NCI-H82 treated with DMSO at 0.1 percent for 48 hours (cell line): ENCODE measurements at regions not wholly inside any gene's neighbourhood (a gene's known extent, or its start where the extent isn't known, plus 50 kb on each side); places are given as distances from the start of the nearest gene placed in this dataset.

Source experiments
- DNase-seq: peaks from one replicate; lab custom pipeline; 2025; ENCODE audit not compliant: unreplicated experiment; lab: John Stamatoyannopoulos, UW

DNA sequence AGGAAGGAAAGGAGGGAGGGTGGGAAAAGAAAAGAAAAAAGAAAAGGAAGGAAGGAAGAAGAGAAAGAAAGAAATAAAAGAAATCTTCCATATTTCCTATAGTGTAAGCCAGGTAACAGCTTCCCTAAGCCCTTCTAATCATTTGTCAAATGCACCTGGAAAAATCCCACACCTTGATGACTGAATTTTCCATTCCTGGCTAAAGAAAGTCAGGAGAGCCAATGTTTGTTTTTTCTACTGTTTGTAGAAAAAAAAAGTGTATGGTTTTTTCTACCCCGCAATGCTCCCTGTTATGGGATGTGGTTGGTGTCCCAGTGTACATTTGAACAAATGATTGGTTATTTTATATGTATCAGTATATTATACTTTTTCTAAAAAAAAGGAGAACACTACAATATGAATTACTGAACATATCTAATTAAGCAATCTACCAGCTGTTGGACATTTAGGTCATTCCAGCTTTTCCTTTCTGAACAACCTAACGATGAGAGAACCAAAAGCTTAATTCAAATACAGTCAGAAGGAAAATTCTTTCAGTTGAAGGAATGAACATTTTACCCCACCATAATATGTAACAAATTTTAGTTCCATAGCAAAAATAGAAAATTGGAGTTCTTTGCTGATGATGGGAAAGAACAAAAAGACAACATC, 355.0 kb downstream of the SETD4 start:
- DNase-seq: no peak

DNA sequence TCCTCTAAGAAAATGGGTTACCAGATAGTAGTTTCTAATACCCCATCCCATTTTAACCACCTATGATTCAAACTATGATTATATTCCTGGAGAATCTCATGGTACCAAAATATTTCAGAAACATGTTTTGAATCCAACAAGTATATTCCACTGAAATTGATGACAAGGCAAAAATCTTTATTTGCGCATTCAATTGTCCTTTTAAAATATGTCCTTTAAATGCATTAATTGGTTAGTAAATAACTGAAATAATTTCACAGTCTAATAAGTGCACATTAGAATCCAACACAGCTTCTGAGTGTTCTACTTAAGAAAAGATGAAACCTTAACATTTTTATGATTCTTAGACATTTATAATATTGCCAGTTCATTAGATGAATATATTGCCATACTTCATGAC, 356.6 kb downstream of the SETD4 start:
- DNase-seq: no peak

DNA sequence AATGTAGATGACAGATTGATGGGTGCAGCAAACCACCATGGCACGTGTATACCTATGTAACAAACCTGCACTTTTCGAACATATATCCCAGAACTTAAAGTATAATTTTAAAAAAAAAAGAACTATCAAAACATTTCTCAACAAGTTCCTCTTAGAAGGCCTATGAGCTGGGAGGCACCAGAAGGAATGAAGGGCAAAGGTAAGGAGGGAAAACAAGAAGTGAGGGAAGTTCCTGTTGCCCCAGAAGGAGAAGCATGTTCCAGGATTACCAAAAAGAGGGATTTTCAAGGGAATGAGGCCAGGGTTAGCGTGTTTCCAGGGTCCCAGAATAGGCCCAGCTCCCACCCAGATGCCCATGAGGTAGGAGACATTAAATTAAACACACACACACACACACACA, 361.0 kb downstream of the SETD4 start:
- no peak for DNase-seq

DNA sequence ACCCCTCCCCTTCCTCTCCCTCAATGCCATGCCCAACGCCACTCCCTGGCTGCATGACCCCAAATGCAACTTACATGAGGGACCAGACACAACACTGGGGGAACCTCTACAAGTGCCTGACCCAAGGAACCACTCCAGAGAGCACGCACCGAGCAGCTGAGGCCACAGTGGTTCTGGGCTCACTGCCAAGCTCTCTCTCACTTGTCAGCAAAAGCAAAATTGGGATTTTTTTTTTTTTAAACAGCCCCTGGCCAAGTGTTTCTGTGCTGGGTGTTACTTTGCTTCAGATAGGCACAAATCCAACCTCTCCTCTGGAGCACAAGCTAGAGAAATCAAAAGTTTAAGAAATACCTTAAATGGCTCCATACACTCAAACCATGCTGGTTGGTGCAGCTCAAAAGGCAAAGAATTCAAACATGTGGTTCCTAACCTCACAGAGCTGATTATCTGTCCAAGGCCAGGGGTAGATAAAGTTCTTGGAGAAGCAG, 363.0 kb downstream of the SETD4 start:
- no peak for DNase-seq

DNA sequence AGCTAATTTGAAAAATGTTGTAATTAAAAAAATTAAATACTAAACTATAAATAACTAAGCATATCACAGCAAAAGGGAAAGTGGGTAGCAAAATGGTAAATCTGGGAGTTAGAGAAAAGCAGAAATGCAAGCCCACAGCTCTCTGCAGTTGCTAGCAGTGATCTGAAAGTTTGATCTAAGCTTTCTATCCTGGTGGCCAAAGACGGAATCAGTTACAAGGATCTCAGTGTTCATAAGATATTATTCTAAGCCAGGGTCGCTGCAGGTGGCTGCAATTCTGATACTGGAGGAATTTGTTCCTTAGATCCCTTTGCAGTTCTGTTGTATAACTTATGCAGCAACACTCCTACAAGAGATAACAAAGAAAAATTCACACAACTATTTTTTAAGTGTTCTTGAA, 363.7 kb downstream of the SETD4 start:
- no peak for DNase-seq

DNA sequence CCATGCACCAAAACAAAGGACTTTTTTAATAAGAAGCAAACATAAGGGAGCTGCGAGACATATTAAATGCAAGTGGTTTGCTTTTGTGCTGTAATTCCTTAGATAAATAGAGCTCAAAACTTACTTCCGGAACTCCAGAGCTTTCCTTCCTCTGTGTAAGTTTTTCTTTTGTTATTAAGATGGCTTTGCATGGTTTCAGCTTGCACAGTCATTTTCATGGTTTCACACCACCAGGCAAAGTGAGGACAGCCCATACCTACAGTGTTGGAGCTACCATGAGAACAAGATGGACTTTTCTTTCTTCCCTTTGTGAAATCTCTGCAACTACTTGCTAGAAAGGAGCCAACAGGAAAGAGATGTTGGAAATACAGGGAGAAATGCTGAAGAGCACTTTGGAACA, 368.0 kb downstream of the SETD4 start:
- DNase-seq: no peak

DNA sequence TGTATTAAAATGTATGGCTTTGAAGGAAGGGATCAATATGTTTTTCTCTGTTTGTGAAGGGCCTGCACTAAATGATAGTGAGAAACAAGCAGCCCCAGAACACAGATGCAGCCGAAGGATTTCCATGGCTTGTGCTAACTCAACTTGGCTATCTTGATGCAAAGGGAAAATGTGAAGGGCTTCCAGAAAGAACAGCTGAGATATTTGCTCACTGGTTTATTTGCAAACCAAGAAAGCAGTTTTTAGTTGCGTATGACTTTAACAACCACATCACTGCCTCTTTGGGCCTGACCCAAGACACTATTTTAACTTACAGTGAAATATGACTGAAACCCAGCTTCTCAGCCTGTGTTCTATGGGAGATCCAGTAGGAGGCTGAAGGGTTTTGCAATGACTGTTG, 369.9 kb downstream of the SETD4 start:
- no peak for DNase-seq

DNA sequence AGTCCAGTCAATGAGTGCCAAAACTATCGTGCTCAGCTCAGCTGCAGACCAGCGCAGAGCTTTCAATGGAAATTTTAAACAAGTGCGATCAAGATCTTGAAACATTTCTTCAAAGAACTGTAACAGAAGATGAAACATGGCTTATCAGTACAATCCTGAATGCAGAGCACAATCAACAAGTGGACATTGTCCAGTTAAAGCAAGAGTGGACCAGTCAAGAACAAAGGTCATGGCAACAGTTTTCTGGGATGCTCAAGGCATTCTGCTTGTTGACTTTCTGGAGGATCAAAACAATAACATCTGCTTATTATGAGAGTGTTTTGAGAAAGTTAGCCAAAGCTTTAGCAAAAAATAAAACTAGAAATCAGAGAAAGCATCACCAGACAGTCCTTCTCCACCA, 374.2 kb downstream of the SETD4 start:
- no peak for DNase-seq

DNA sequence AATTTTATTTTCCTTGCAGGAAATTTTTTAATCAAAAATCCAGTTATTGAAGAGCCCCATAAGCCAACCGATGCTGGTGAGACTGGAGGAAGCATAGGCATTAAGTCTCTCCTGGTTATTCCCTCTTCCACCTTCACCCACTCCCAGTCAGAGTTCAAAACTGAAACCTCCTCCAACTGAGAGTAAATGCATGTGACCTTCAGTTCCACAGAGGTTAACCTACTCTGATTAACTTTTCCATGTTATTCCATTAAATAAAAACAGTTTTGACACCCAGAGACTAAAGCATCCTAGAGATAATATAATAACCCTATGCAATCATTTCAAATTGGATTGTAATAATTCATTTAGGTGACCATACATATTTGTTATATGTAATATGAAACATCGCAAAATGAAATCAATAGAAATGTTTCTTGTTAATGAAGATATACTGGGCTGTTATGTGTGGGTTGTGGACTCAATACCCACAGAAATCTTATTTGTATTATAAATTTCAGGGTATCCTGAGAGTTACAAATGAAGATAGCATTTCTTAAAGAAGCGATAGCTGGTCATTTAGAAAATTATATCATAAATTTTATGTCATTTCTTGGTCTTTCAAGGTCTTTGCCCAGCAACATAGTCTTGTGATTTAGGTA, 376.5 kb downstream of the SETD4 start:
- DNase-seq: no peak

DNA sequence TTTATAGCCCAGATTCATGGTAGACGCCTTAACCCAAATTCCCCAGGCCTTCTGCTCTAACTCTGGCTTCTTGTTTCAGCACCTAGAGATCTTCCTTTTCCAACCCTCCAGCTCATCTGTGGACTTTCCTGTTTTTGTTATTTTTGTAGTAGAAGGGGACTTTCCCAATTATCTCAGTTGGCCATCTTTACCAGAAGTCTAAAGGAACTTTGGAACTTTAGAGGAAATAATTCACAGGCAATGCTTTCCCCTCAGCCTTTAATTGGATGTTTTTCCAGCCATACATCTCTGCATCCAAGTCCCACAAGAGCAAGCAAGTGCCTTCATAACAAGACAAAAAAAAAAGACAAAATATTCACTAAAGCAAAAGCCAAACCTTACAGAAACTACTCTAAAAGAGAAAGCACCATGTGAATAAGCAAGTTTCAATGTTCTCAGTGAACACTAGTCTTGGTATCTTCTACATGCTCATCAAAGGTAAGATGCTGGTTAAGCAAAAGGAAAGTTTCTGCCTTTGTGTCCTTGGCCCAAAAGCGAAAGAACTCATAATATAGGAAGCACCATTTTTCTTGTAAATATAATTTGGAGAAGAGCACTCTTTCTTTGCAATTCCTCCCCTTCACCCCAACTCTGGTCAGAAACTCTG, 377.3 kb downstream of the SETD4 start:
- DNase-seq: no peak

DNA sequence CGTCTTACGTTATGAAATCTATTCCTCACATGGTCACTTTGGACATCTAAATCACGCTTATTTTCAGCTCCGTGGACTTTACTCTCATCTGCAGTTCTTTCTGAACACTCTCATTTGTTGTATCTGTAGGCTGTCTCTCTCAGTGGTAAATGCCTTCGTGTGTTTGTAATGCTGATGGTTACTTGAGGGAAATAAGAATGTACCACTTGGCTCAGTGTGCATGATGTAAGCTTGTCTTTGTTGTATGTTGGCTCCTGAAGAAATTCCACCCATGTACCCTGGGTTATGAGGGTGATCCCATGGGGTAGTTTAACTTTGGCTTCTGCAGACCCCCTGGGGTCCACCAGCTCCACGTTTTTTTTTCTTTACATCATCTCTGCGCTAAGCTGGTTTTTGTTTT, 378.4 kb downstream of the SETD4 start:
- no peak for DNase-seq

DNA sequence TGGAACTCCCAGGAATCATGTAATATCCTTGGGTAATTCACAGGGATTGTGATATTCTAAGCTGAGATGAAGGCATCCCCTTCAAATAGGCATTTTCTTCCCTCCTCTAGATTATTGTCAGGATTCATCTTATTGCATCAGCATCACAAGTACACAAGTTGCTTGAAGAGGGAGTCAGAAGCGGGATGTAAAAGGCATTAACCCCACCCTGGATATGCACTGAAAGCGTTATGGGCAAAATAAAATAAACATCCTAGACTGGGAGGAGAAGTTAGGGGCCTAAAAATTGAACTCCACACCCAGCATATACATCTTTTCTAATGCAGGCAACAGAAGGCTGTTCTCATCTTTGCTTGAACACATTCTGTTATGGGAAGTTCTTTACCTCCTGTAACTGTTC, 381.2 kb downstream of the SETD4 start:
- no peak for DNase-seq

DNA sequence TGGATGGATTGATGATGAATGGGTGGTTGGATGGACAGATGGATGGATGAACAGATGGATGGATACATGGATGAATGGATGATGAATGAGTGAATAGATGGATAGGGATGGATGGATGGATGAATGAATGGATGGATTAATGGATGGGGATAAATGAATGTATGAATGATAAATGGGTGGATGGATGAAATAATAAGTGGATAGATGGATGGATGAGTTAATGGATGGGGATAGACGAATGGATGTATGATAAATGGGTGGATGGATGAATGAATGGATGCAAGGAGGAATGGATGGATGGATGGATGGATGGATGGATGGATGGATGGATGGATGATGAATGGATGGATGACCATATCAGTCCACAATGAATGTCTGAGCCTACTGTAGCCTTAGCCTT, 381.9 kb downstream of the SETD4 start:
- DNase-seq: no peak

DNA sequence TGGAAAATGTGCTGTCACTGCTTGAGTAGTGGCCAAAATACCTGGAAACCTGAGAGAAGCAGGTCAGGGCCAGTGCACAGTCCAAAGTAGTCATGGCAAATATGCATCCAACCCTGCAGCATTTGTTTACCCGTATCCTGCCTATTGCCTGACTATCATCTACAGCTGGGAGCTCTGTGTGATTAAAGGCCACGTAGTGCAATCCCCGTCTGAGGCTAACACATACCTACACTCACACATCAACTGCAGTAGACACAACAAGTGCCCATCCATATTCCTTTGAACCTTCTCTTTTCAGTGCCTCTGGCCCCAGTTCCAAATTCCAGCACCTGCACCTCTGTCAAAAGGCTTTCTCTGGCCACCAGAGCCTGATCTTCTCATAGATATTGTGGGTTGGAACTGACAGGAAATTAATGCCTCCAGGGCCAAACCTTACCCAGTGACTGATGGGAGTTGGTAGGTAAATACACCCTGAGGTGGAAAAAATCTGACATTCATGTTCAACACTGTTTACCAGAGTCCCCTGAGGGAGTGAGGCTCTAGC, 383.0 kb downstream of the SETD4 start:
- DNase-seq: no peak

DNA sequence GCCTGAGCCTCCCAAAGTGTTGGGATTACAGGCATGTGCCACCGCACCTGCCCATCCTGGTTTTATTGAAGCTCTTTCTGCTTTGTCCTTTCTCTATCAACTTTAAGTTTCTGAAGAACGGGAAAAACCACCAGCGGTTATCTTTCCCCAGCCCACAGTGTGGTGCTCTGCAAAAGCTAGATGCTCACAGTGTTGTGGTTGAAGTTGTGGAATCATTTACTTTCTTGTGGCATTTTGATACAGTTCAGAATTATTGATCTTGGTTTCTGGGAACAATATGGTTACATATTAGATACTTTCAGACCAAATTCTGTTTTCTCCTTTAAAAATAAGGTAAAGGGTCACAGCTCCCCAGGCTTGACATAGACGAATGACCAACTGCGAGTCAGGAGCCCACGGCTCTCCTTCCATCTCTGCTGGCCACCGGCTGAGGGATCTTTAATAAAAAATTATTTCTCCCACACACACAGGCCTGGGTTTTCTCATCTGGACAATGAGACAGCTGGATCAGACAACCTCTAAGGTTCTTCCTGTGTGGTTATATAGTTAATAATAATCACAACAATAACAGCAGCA, 385.3 kb downstream of the SETD4 start:
- DNase-seq: no peak

DNA sequence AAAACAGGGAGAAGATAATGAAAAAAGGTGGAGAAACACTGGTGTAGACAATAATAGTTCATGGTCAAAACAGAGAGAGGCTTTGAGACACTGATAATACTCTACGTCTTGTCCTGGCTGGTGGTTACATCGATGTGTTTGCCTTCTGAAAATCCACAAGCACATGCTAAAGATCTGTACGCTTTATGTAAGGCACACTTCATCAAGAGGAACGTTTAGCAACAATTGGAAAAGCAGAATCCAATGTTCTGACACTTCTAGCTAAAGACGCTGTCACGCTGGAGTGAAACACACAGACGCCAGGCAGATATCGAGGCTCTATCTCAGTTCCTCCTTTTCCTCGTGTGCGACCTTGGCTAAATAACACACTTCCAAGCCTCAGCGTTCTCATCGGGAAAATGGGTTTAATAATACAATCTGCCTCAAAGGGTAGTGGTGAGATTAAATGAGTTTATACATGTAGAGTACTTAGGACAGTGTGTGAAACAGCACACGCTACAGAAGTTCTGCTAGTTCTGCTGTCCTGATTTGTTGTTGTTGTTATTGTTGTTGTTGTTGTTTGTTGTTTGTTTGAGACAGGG, 386.1 kb downstream of the SETD4 start:
- DNase-seq: no peak

DNA sequence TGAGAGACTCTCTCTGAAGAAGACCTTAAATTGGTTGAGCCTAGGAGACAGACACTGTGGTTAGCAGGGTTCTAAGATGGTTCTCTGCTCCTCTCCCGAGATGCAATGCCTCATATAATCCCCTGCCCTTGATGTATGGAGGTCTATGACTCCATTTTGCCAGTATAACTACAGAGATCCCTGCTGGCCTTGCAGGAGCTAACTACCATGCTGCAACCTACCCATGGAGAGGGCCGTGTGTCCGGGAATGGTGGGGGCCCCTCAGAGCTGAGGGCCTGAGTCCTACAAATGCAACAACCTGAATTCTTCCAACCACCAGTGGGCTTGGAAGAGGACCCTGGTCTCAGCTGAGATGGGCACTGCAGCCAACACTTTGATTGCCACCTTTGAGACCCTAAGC, 388.0 kb downstream of the SETD4 start:
- no peak for DNase-seq

DNA sequence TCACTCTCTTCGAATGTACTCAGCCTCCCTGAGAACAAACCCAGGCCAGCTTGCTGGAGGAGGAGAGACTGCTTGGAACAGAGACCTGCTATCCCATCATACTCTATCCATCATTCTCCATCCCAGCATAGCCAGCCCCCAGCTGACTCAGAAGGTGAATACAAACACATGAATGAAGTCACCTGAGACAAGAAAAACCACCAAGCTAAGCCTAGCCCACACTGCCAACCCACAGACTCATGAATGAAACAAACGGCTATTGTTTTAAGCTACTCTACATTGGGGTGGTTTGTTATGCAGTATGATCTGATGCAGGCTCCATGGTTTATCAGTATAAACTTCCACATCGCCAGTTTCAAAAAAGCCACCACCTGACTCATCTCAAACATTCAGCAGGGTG, 395.6 kb downstream of the SETD4 start:
- no peak for DNase-seq

DNA sequence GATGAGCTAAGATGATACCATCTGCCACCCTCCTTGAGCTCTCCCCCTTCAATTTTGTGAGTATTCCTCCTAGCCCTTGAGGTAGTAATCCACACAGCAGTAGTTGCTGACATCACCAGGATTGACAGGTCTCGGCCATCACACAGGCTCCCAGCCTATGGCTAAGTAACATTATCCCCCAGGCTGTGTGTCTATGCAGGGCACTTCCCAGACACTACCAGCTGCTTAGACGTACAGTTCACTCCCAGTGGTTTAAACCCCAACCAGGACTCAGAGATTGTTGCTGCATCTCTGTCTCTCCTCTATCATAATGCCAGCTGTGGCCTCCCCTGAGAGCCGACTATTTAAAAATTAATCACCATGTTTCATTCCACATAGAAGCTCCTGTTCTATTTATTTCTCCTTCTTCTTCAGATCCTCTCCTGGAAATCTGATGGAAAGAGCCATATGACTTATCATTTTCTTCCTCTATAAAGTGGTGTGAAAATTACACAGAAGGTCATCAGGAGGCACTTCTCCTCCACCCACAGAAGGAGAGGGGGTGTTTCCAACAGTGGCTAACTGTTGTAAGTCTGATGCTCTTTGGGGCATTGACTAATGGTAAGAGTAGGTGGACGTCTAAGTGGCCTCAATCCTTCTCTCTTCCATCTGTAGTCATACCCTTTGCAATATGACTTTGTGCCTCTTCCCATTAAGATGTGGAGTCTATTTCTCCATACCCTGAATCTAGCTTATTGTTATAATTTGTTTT, 396.3 kb downstream of the SETD4 start:
- DNase-seq: no peak

DNA sequence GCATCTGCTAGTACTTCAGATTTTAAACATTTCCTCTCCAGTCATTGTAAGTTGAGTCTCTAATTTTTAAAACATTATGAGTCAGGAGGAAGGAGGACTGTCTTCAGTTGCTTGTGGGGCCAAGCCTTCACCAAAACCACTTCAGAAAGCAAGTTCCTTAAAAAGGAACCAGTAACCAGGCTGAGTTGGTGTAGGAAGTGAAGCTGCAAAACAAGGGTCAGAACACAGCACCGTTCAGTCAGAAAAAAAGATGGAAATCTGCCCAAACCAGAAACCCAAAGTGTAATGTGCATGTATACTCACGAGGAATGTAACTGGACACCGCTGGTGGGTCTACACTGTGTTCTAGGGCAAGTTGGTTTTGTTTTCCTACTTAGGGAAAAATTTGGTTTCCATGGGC, 402.1 kb downstream of the SETD4 start:
- DNase-seq: no peak

DNA sequence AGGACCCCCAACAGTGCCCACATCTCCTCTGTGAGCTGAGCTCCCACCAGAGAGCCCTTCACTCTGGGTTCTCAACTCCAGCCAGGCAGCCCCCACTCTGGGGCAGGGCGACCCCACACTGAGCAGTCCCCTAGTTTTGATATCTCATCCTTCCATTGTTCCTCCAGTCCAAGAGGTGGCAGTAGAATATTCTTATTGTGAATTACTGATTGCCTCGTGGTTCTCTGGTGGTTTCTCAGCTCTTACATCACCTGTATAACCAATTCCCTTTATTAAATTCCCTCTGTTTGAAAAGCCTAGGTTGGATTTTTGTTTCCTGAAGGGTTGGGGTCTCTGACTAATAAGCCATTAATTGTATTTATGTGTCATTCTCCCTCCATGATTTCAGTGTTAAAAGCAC, 407.5 kb downstream of the SETD4 start:
- DNase-seq: no peak
